ENCODE measurements at regions not wholly inside any gene's neighbourhood (a gene's known extent, or its start where the extent isn't known, plus 50 kb on each side); places are given as distances from the start of the nearest gene placed in this dataset.

GRCh38 chr7:22896917-22897316, 74.3 kb upstream of the TOMM7 start:
- TF ChIP-seq POLR2A (IDR thresholded peaks at IDR 0.05; ENCODE audit: low read depth, low read length) (no peak), EZH2 (IDR thresholded peaks at IDR 0.05; ENCODE audit: borderline replicate concordance, low read depth, low read length, severe bottlenecking) (no peak), MYC (IDR thresholded peaks at IDR 0.05; ENCODE audit: low read depth, low read length) (no peak), GATA2 (IDR thresholded peaks at IDR 0.05; ENCODE audit: insufficient read depth, insufficient read length, low read depth, low read length) (no peak), POLR2AphosphoS5 (IDR thresholded peaks at IDR 0.05; ENCODE audit: insufficient read depth, low read depth, low read length) (no peak), JUN (IDR thresholded peaks at IDR 0.05; ENCODE audit: borderline replicate concordance, insufficient read depth, insufficient read length, low read depth) (no peak), FOS (IDR thresholded peaks at IDR 0.05; ENCODE audit: borderline replicate concordance, insufficient read depth, low read length) (no peak), CTCF (IDR thresholded peaks at IDR 0.05; ENCODE audit: extremely low read depth in 1 of 2, insufficient read depth in 1 of 2, low read depth in 1 of 2, low read length in 2 of 2) (no peak)
- TF ChIP-seq, protein P1, sequence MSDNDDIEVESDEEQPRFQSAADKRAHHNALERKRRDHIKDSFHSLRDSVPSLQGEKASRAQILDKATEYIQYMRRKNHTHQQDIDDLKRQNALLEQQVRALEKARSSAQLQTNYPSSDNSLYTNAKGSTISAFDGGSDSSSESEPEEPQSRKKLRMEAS (IDR thresholded peaks at IDR 0.05; ENCODE audit: insufficient read depth, insufficient read length) = no peak
- no peak overlapping the region for H3K27ac ChIP-seq (ENCODE audit: insufficient read depth, low read depth, low read length)
- ChIA-PET POLR2A (no interaction called here), CTCF (interaction anchor here (1.3 kb wide), 1 partner anchor 115 kb away, joined by 3 read pairs; no protein-coding TSS in a partner anchor)
- DNase-seq (ENCODE audit: low read depth, low spot score) (no peak), FAIRE-seq (no peak)
- no peak overlapping the region for H3K4me2 ChIP-seq (ENCODE audit: insufficient read depth, low read length)
- no peaks in the 10 kb centered on the region for H3K79me2 ChIP-seq (ENCODE audit: control insufficient read depth, insufficient read depth, low read length)
- H3K27me3 ChIP-seq (ENCODE audit: control insufficient read depth in 2 of 2, insufficient read depth in 2 of 2, low read length in 2 of 2) = peaks cover 0 to 2% of the 10 kb centered on the region in 2 experiments
- no peak overlapping the region for H3K9ac ChIP-seq (replicated peaks; ENCODE audit: extremely low read depth, insufficient read depth, low read length)
- H3K9me3 ChIP-seq (replicated peaks; ENCODE audit: control insufficient read depth, insufficient read depth, low read length) = no peaks in the 10 kb centered on the region
- no peak overlapping the region for H3K4me3 ChIP-seq (replicated peaks in 1 of 3; ENCODE audit: insufficient read depth in 1 of 3, low read depth in 1 of 3, low read length in 3 of 3)
- H3K9me1 ChIP-seq (replicated peaks; ENCODE audit: control insufficient read depth, extremely low read depth, insufficient read depth, low read length) = no peaks in the 10 kb centered on the region
- dilution Hi-C loops (cut with MboI; ENCODE audit: extremely low pct_ligation_motif_present, low sequenced_read_pairs) (no loop called here), intact Hi-C loops (cut with micrococcal nuclease) (no loop called here)
- H4K20me1 ChIP-seq (replicated peaks; ENCODE audit: control insufficient read depth, extremely low read depth, insufficient read depth, low read length) = no peaks in the 10 kb centered on the region
- no TSS peak for BruUV-seq (replicated peaks)
- H3K36me3 ChIP-seq (ENCODE audit: control insufficient read depth in 2 of 2, extremely low read depth in 1 of 2, insufficient read depth in 2 of 2, low read length in 2 of 2) = no peaks in the 10 kb centered on the region
- H3K4me1 ChIP-seq (ENCODE audit: control insufficient read depth, extremely low read depth, insufficient read depth, low read length) = no peaks in the 10 kb centered on the region
- no peak overlapping the region for H2AFZ ChIP-seq (ENCODE audit: low read depth, low read length)
